H1 (cell line): ENCODE measurements at regions not wholly inside any gene's neighbourhood (a gene's known extent, or its start where the extent isn't known, plus 50 kb on each side); places are given as distances from the start of the nearest gene placed in this dataset.

Source experiments
- CTCF ChIA-PET: fragments of 300-600 bp; sonication (Branson Sonifier 250); formaldehyde crosslinking; loops from one replicate; lab custom pipeline; 2021; ENCODE audit not compliant: partially characterized antibody; lab: Charles Lee
- POLR2A ChIA-PET: fragments of 300-600 bp; sonication (Branson Sonifier 250); formaldehyde crosslinking; loops from one replicate; lab custom pipeline; 2021; ENCODE audit warnings: inconsistent platforms; ENCODE audit not compliant: partially characterized antibody; lab: Charles Lee
- DNase-seq, 2 experiments: peaks; one replicate each; pipeline versions ENCODE4 v3.0.0 to v3.0.0-alpha.2; 2010 to 2022; ENCODE audit warnings: low spot score in 2 of 2, low read depth in 1 of 2, mixed read lengths in 1 of 2
- FAIRE-seq: peaks from 2 replicates; lab custom pipeline; 2011; peaks lifted over from hg19 to GRCh38; lab: Jason Lieb, UNC
- H2AFZ ChIP-seq: 2 replicates; pipeline ENCODE4 v1.8.1; 2012; ENCODE audit warnings: low read length, inconsistent platforms
- H2AK5ac ChIP-seq: 2 replicates; pipeline ENCODE4 v1.6.1; 2013; ENCODE audit warnings: low read depth, low read length
- H2BK120ac ChIP-seq: replicated peaks from 2 replicates; pipeline ENCODE3; 2013; ENCODE audit warnings: low read depth, low read length, inconsistent platforms
- H2BK12ac ChIP-seq: 2 replicates; pipeline ENCODE4 v1.6.1; 2013; ENCODE audit warnings: low read depth, low read length
- H2BK15ac ChIP-seq: 2 replicates; pipeline ENCODE4 v1.6.1; 2013; ENCODE audit warnings: low read length
- H2BK20ac ChIP-seq: 2 replicates; pipeline ENCODE4 v1.6.1; 2013; ENCODE audit warnings: low read length
- H2BK5ac ChIP-seq: 2 replicates; pipeline ENCODE4 v1.6.1; 2013; ENCODE audit warnings: low read depth, low read length
- H3K14ac ChIP-seq: 2 replicates; pipeline ENCODE4 v1.6.1; 2013; ENCODE audit warnings: inconsistent platforms; ENCODE audit not compliant: insufficient read length
- H3K18ac ChIP-seq: 2 replicates; pipeline ENCODE4 v1.6.1; 2013; ENCODE audit warnings: low read length; ENCODE audit errors: extremely low read depth
- H3K23ac ChIP-seq: 2 replicates; pipeline ENCODE4 v1.6.1; 2013; ENCODE audit warnings: inconsistent platforms; ENCODE audit not compliant: insufficient read length
- H3K23me2 ChIP-seq: 2 replicates; pipeline ENCODE4 v1.6.1; 2013; ENCODE audit warnings: low read depth, low read length
- H3K27ac ChIP-seq: 2 replicates; pipeline ENCODE4 v1.6.1; 2011; ENCODE audit warnings: low read depth, low read length, inconsistent platforms
- H3K27me3 ChIP-seq, 4 experiments: replicated peaks in 1 of 4; 1 replicate in 1 of 4; 2 replicates in 3 of 4; pipeline versions ENCODE4 v1.6.1 to v1.8.1; 2011 to 2013; ENCODE audit warnings: low read length in 3 of 4, mild to moderate bottlenecking in 3 of 4, inconsistent platforms in 2 of 4, mixed read lengths in 2 of 4, moderate library complexity in 1 of 4; ENCODE audit not compliant: control insufficient read depth in 3 of 4, insufficient read depth in 3 of 4; ENCODE audit errors: extremely low read depth in 1 of 4
- H3K36me3 ChIP-seq, 4 experiments: 2 replicates each; pipeline versions ENCODE4 v1.6.1 to v1.8.1; 2011 to 2013; ENCODE audit warnings: mild to moderate bottlenecking in 4 of 4, low read length in 3 of 4, moderate library complexity in 2 of 4, control low read depth in 1 of 4, inconsistent platforms in 1 of 4; ENCODE audit not compliant: insufficient read depth in 4 of 4, control insufficient read depth in 2 of 4
- H3K4ac ChIP-seq: replicated peaks from 2 replicates; pipeline ENCODE3; 2013; ENCODE audit warnings: low read length, low read depth, mixed read lengths, inconsistent platforms; ENCODE audit not compliant: insufficient read length
- H3K4me1 ChIP-seq, 4 experiments: replicated peaks in 1 of 4; 1 replicate in 1 of 4; 2 replicates in 3 of 4; pipeline versions ENCODE4 v1.6.1 to v1.8.1; 2011 to 2013; ENCODE audit warnings: low read length in 3 of 4, inconsistent platforms in 2 of 4, mixed read lengths in 1 of 4; ENCODE audit not compliant: insufficient read depth in 4 of 4, control insufficient read depth in 3 of 4
- H3K4me2 ChIP-seq, 2 experiments: 2 replicates each; pipeline versions ENCODE4 v1.6.1 to v1.8.1; 2011 to 2013; ENCODE audit warnings: low read depth in 2 of 2, low read length in 2 of 2, control low read depth in 1 of 2, inconsistent platforms in 1 of 2, mild to moderate bottlenecking in 1 of 2; ENCODE audit not compliant: insufficient read depth in 1 of 2
- H3K4me3 ChIP-seq, 4 experiments: fragments of 200-600, 300-600 bp in 1 of 4; sonication (generic), shearing (Covaris generic), sonication (Bioruptor Twin) in 1 of 4; 2 replicates each; pipeline versions ENCODE4 v1.5.1 to v1.8.1; 2011 to 2016; ENCODE audit warnings: low read length in 4 of 4, low read depth in 3 of 4, control low read depth in 2 of 4, inconsistent platforms in 2 of 4, mild to moderate bottlenecking in 2 of 4, mixed read lengths in 1 of 4, moderate library complexity in 1 of 4; ENCODE audit not compliant: insufficient read depth in 2 of 4; ENCODE audit errors: extremely low read depth in 1 of 4
- H3K56ac ChIP-seq: replicated peaks from 2 replicates; pipeline ENCODE3; 2013; ENCODE audit warnings: low read depth, mild to moderate bottlenecking, mixed read lengths, low read length, inconsistent platforms; ENCODE audit not compliant: insufficient read length
- H3K79me1 ChIP-seq: 2 replicates; pipeline ENCODE4 v1.6.1; 2013; ENCODE audit warnings: low read depth, low read length, control low read depth
- H3K79me2 ChIP-seq, 2 experiments: 2 replicates each; pipeline versions ENCODE4 v1.6.1 to v1.8.1; 2012 to 2013; ENCODE audit warnings: low read length in 2 of 2, mild to moderate bottlenecking in 2 of 2, inconsistent platforms in 1 of 2; ENCODE audit not compliant: insufficient read depth in 2 of 2, control insufficient read depth in 1 of 2
- H3K9ac ChIP-seq, 4 experiments: replicated peaks in 1 of 4; 1 replicate in 1 of 4; 2 replicates in 3 of 4; pipeline versions ENCODE4 v1.6.1 to v1.8.1; 2011 to 2013; ENCODE audit warnings: low read depth in 3 of 4, low read length in 3 of 4, control low read depth in 2 of 4, mild to moderate bottlenecking in 2 of 4, moderate library complexity in 2 of 4, inconsistent platforms in 1 of 4; ENCODE audit errors: extremely low read depth in 1 of 4
- H3K9me3 ChIP-seq, 2 experiments: 2 replicates each; pipeline versions ENCODE4 v1.6.1 to v1.8.1; 2012 to 2013; ENCODE audit warnings: mild to moderate bottlenecking in 2 of 2, moderate library complexity in 2 of 2, control low read depth in 1 of 2, inconsistent platforms in 1 of 2, low read depth in 1 of 2, low read length in 1 of 2, mixed read lengths in 1 of 2; ENCODE audit not compliant: insufficient read depth in 2 of 2
- H4K20me1 ChIP-seq, 2 experiments: replicated peaks in 1 of 2; 2 replicates each; pipeline versions ENCODE3 to v1.8.1; 2011 to 2013; ENCODE audit warnings: inconsistent platforms in 2 of 2, low read length in 2 of 2, mild to moderate bottlenecking in 1 of 2; ENCODE audit not compliant: insufficient read depth in 2 of 2, control insufficient read depth in 1 of 2
- H4K5ac ChIP-seq: 2 replicates; pipeline ENCODE4 v1.6.1; 2013; ENCODE audit warnings: low read length, low read depth, mixed read lengths, inconsistent platforms; ENCODE audit not compliant: insufficient read length
- H4K8ac ChIP-seq: 2 replicates; pipeline ENCODE4 v1.8.0; 2013; ENCODE audit warnings: mild to moderate bottlenecking, moderate library complexity, low read length, inconsistent platforms; ENCODE audit not compliant: insufficient read depth; ENCODE audit errors: extremely low read depth
- H4K91ac ChIP-seq: replicated peaks from 2 replicates; pipeline ENCODE3; 2013; ENCODE audit warnings: low read length, mixed read lengths, inconsistent platforms; ENCODE audit not compliant: insufficient read length
- BACH1 ChIP-seq: IDR thresholded peaks from 2 replicates; pipeline ENCODE4 v1.6.1; 2012; ENCODE audit warnings: low read length, improper control_type of control experiment
- CBX5 ChIP-seq: fragments of 300-800, 300-1000 bp; sonication (generic); IDR thresholded peaks from 2 replicates; pipeline ENCODE4 v1.7.1; 2016; ENCODE audit warnings: antibody characterized with exemption, low read length, low read depth
- GTF2F1 ChIP-seq: IDR thresholded peaks from 2 replicates; pipeline ENCODE4 v1.6.1; 2012; ENCODE audit warnings: low read depth, low read length, improper control_type of control experiment, borderline replicate concordance
- KDM4A ChIP-seq: IDR thresholded peaks from one replicate; pipeline ENCODE4 v1.7.1; 2012; ENCODE audit warnings: low read depth, mild to moderate bottlenecking, moderate library complexity, low read length, inconsistent platforms; ENCODE audit not compliant: severe bottlenecking
- SP2 ChIP-seq: IDR thresholded peaks from 2 replicates; pipeline ENCODE4 v1.6.1; 2012; ENCODE audit warnings: mild to moderate bottlenecking, low read length, inconsistent platforms
- WGBS, 2 experiments: shearing (Covaris generic) in 1 of 2; methylation state at CpG; one replicate each; pipeline versions ENCODE4 v1.1.6 to v1.1.7; 2013 to 2015; ENCODE audit warnings: low lambda C conversion rate in 2 of 2, mixed read lengths in 2 of 2, inconsistent platforms in 1 of 2, low coverage in 1 of 2, missing lambda C conversion rate in 1 of 2; ENCODE audit not compliant: insufficient replicate concordance in 2 of 2, insufficient coverage in 1 of 2, insufficient read length in 1 of 2; ENCODE audit errors: extremely low coverage in 1 of 2, missing lambda C conversion rate in 1 of 2; 5-methylcytosine and 5-hydroxymethylcytosine counted together
- TF ChIP-seq, protein P1 (sequence below): IDR thresholded peaks from 2 replicates; pipeline ENCODE4 v1.6.1; 2011; ENCODE audit warnings: low read depth, mild to moderate bottlenecking, low read length; ENCODE audit not compliant: insufficient read depth
- TF ChIP-seq, protein P2 (sequence below): IDR thresholded peaks from 2 replicates; pipeline ENCODE4 v1.6.1; 2012; ENCODE audit warnings: low read length, inconsistent platforms

- no peak for FAIRE-seq
- Histone ChIP-seq H3K14ac (no peak overlapping the region), H3K79me1 (no peaks in the 10 kb centered on the region), H2BK15ac (no peak overlapping the region), H3K27ac (no peak overlapping the region), H3K23me2 (no peaks in the 10 kb centered on the region; the same call in 1 of the 2 replicates), H2AK5ac (no peak overlapping the region), H2BK5ac (no peak overlapping the region), H3K36me3 (no peaks in the 10 kb centered on the region), H2BK120ac (no peak overlapping the region), H3K9ac (no peak overlapping the region), H3K79me2 (no peaks in the 10 kb centered on the region), H3K4me2 (no peak overlapping the region), H3K23ac (no peak overlapping the region), H4K5ac (no peak overlapping the region), H3K9me3 (peaks cover 3 to 4% of the 10 kb centered on the region in 2 experiments; a peak in 3 of 4 replicates), H3K4ac (no peak overlapping the region), H4K20me1 (no peaks in the 10 kb centered on the region), H3K18ac (no peak overlapping the region), H4K91ac (no peak overlapping the region), H3K56ac (no peak overlapping the region), H2BK20ac (no peak overlapping the region), H2BK12ac (no peak overlapping the region), H3K27me3 (no peaks in the 10 kb centered on the region), H3K4me3 (no peak overlapping the region), H3K4me1 (peaks cover 0 to 8% (median 6%) of the 10 kb centered on the region in 4 experiments; a peak in 6 of 7 replicates), H4K8ac (no peak overlapping the region), H2AFZ (no peak overlapping the region)
- no peak for DNase-seq
- no peak for TF ChIP-seq SP2
- TF ChIP-seq GTF2F1, result no peak
- no peak for TF ChIP-seq KDM4A
- TF ChIP-seq, protein P1, sequence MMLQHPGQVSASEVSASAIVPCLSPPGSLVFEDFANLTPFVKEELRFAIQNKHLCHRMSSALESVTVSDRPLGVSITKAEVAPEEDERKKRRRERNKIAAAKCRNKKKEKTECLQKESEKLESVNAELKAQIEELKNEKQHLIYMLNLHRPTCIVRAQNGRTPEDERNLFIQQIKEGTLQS, result no peak
- TF ChIP-seq, protein P2, sequence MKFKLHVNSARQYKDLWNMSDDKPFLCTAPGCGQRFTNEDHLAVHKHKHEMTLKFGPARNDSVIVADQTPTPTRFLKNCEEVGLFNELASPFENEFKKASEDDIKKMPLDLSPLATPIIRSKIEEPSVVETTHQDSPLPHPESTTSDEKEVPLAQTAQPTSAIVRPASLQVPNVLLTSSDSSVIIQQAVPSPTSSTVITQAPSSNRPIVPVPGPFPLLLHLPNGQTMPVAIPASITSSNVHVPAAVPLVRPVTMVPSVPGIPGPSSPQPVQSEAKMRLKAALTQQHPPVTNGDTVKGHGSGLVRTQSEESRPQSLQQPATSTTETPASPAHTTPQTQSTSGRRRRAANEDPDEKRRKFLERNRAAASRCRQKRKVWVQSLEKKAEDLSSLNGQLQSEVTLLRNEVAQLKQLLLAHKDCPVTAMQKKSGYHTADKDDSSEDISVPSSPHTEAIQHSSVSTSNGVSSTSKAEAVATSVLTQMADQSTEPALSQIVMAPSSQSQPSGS, result no peak
- TF ChIP-seq BACH1, result no peak
- no peak for TF ChIP-seq CBX5
- WGBS, 2 experiments, result 88% methylated on average over 7 of the region's 7 CpGs; no CpG with 5 or more reads in 1 of the 2 experiments
- ChIA-PET POLR2A (no interaction called here), CTCF (interaction anchor here (5.4 kb wide), 1 partner anchor 204 kb away, joined by 79 read pairs; no protein-coding TSS in a partner anchor)
Observed at GRCh38 chr9:134985451-134985850, 67.7 kb upstream of the FCN1 start.
